ENCODE measurements at regions not wholly inside any gene's neighbourhood (a gene's known extent, or its start where the extent isn't known, plus 50 kb on each side); places are given as distances from the start of the nearest gene placed in this dataset.

DNA sequence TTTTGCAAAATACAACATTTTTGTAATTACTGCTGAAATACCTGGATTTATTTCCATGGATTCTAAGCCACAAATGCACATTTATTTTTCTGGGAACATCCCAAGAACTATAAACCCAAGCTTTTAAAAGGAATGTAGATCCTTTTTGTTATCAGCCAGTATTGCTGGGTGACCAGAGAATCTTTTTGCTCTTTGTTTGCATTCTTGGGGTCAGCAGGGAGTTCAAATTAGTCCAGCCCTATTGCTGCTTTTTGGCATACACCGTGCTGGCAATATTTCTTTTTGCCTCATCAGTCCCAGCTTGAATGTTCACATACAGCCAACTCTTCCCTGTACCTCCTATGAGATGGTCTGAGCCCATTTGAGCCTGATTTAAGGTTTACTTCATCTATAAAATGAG lies 155.2 kb upstream of the CNR1 start:
- BruUV-seq (replicated peaks) = no TSS peak
- Histone ChIP-seq H3K36me3 (ENCODE audit: control insufficient read depth, insufficient read depth, low read length) (no peaks in the 10 kb centered on the region), H3K27ac (ENCODE audit: low read length) (no peak overlapping the region), H3K9me3 (ENCODE audit: control insufficient read depth, insufficient read depth, low read depth, low read length) (no peaks in the 10 kb centered on the region), H3K4me1 (ENCODE audit: control insufficient read depth, insufficient read depth, low read length) (no peaks in the 10 kb centered on the region), H3K27me3 (ENCODE audit: control insufficient read depth, insufficient read depth, low read length) (no peaks in the 10 kb centered on the region; the same call in 1 of the 2 replicates), H3K4me3 (ENCODE audit: low read depth in 2 of 2, low read length in 2 of 2) (no peak overlapping the region)
- ChIA-PET POLR2A (no interaction called here), CTCF (no interaction called here)
- ATAC-seq (no peak), DNase-seq (ENCODE audit: low read depth, low spot score) (no peak)
- TF ChIP-seq, protein P1, sequence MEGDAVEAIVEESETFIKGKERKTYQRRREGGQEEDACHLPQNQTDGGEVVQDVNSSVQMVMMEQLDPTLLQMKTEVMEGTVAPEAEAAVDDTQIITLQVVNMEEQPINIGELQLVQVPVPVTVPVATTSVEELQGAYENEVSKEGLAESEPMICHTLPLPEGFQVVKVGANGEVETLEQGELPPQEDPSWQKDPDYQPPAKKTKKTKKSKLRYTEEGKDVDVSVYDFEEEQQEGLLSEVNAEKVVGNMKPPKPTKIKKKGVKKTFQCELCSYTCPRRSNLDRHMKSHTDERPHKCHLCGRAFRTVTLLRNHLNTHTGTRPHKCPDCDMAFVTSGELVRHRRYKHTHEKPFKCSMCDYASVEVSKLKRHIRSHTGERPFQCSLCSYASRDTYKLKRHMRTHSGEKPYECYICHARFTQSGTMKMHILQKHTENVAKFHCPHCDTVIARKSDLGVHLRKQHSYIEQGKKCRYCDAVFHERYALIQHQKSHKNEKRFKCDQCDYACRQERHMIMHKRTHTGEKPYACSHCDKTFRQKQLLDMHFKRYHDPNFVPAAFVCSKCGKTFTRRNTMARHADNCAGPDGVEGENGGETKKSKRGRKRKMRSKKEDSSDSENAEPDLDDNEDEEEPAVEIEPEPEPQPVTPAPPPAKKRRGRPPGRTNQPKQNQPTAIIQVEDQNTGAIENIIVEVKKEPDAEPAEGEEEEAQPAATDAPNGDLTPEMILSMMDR (IDR thresholded peaks at IDR 0.05) = no peak
- TF ChIP-seq TCF7L2 (IDR thresholded peaks at IDR 0.05; ENCODE audit: low read depth, low read length) (no peak), SIN3A (IDR thresholded peaks at IDR 0.05; ENCODE audit: borderline replicate concordance, insufficient read depth, low read depth, low read length) (no peak), POLR2AphosphoS5 (IDR thresholded peaks at IDR 0.05; ENCODE audit: low read depth, low read length) (no peak)
- TF ChIP-seq, protein P2, sequence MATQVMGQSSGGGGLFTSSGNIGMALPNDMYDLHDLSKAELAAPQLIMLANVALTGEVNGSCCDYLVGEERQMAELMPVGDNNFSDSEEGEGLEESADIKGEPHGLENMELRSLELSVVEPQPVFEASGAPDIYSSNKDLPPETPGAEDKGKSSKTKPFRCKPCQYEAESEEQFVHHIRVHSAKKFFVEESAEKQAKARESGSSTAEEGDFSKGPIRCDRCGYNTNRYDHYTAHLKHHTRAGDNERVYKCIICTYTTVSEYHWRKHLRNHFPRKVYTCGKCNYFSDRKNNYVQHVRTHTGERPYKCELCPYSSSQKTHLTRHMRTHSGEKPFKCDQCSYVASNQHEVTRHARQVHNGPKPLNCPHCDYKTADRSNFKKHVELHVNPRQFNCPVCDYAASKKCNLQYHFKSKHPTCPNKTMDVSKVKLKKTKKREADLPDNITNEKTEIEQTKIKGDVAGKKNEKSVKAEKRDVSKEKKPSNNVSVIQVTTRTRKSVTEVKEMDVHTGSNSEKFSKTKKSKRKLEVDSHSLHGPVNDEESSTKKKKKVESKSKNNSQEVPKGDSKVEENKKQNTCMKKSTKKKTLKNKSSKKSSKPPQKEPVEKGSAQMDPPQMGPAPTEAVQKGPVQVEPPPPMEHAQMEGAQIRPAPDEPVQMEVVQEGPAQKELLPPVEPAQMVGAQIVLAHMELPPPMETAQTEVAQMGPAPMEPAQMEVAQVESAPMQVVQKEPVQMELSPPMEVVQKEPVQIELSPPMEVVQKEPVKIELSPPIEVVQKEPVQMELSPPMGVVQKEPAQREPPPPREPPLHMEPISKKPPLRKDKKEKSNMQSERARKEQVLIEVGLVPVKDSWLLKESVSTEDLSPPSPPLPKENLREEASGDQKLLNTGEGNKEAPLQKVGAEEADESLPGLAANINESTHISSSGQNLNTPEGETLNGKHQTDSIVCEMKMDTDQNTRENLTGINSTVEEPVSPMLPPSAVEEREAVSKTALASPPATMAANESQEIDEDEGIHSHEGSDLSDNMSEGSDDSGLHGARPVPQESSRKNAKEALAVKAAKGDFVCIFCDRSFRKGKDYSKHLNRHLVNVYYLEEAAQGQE (IDR thresholded peaks at IDR 0.05; ENCODE audit: insufficient read depth in 1 of 2, low read depth in 2 of 2, low read length in 1 of 2) = no peak
- intact Hi-C loops (cut with micrococcal nuclease; ENCODE audit: unreplicated experiment) (no loop called here), in situ Hi-C loops (cut with HindIII; ENCODE audit: low pct_unique_long_range_greater_than_20kb, low sequenced_read_pairs) (no loop called here)

DNA sequence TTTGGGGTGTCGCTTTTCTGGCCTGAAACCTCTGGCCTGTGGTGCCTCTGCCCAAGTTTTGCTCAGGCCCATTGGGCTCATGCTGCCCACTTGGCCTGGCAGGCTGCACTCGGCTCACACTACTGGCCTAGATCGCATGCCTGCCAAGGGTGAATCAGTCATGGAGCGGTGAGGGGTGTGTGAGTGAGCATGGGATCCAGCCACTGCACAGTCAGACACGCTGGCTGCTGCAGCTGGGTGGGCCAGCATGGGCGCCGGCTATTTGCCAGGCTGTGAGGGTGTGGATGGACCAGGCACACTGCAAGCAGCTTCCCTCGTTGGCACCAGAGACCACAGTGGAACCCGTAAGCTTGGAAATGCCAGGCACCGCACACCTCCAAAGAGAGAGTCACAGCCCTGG lies 145.4 kb upstream of the CNR1 start:
- Histone ChIP-seq H3K4me3 (ENCODE audit: low read depth in 2 of 2, low read length in 2 of 2) (no peak overlapping the region), H3K27ac (ENCODE audit: low read length) (no peak overlapping the region), H3K27me3 (ENCODE audit: control insufficient read depth, insufficient read depth, low read length) (no peaks in the 10 kb centered on the region), H3K9me3 (ENCODE audit: control insufficient read depth, insufficient read depth, low read depth, low read length) (no peaks in the 10 kb centered on the region), H3K4me1 (ENCODE audit: control insufficient read depth, insufficient read depth, low read length) (no peaks in the 10 kb centered on the region), H3K36me3 (ENCODE audit: control insufficient read depth, insufficient read depth, low read length) (no peaks in the 10 kb centered on the region)
- DNase-seq (ENCODE audit: low read depth, low spot score) (no peak), ATAC-seq (no peak)
- POLR2A ChIA-PET = no interaction called here
- TF ChIP-seq TCF7L2 (IDR thresholded peaks at IDR 0.05; ENCODE audit: low read depth, low read length) (no peak), POLR2AphosphoS5 (IDR thresholded peaks at IDR 0.05; ENCODE audit: low read depth, low read length) (no peak), SIN3A (IDR thresholded peaks at IDR 0.05; ENCODE audit: borderline replicate concordance, insufficient read depth, low read depth, low read length) (no peak)
- TF ChIP-seq, protein P1 (IDR thresholded peaks at IDR 0.05) = no peak
- TF ChIP-seq, protein P2 (IDR thresholded peaks at IDR 0.05; ENCODE audit: insufficient read depth in 1 of 2, low read depth in 2 of 2, low read length in 1 of 2) = no peak
- BruUV-seq (replicated peaks) = no TSS peak
- intact Hi-C loops (cut with micrococcal nuclease; ENCODE audit: unreplicated experiment) = no loop called here
- CTCF ChIA-PET = no interaction called here
- in situ Hi-C loops (cut with HindIII; ENCODE audit: low pct_unique_long_range_greater_than_20kb, low sequenced_read_pairs) = no loop called here
